Astrocyte of the hippocampus (primary cell): ENCODE measurements at regions not wholly inside any gene's neighbourhood (a gene's known extent, or its start where the extent isn't known, plus 50 kb on each side); places are given as distances from the start of the nearest gene placed in this dataset.
"Not testable (repeated sequence)": the region's sequence is repeated elsewhere in the genome, so short reads cannot be mapped to it uniquely, and the experiment has no call there.

Experiments
- DNase-seq: peaks from one replicate; pipeline ENCODE4 v3.0.0; 2011; ENCODE audit warnings: low read depth, low spot score

GRCh38 chr1:194445244-194445643 is 1258.8 kb upstream of the B3GALT2 start:
- no peak for DNase-seq

GRCh38 chr1:194442901-194443575 is 1256.6 kb upstream of the B3GALT2 start:
- DNase-seq, result no peak

GRCh38 chr1:194437135-194437534 is 1250.7 kb upstream of the B3GALT2 start:
- no peak for DNase-seq

- no peak for DNase-seq
These were observed 1244.7 kb upstream of the B3GALT2 start for GRCh38 chr1:194431121-194431520.

- DNase-seq, result no peak
These were observed 1234.3 kb upstream of the B3GALT2 start for GRCh38 chr1:194420706-194421105.

GRCh38 chr1:194419721-194420120 is 1233.3 kb upstream of the B3GALT2 start:
- DNase-seq, result no peak

- DNase-seq, result no peak
These were observed 1224.3 kb upstream of the B3GALT2 start for GRCh38 chr1:194410756-194411155.

- DNase-seq, result peak; percentile 58
These were observed 1220.8 kb upstream of the B3GALT2 start for GRCh38 chr1:194407238-194407637.

- peak; percentile 16 for DNase-seq
These were observed 1208.3 kb upstream of the B3GALT2 start for GRCh38 chr1:194394676-194395075.

- no peak for DNase-seq
These were observed 1201.1 kb upstream of the B3GALT2 start for GRCh38 chr1:194387531-194387930.

- DNase-seq, result no peak
These were observed 1192.1 kb upstream of the B3GALT2 start for GRCh38 chr1:194378517-194378916.

GRCh38 chr1:194374649-194375048 is 1188.2 kb upstream of the B3GALT2 start:
- DNase-seq, result no peak

GRCh38 chr1:194372266-194372665 is 1185.9 kb upstream of the B3GALT2 start:
- DNase-seq, result no peak

- no peak for DNase-seq
These were observed 1183.2 kb upstream of the B3GALT2 start for GRCh38 chr1:194369622-194370021.

- peak; percentile 48 for DNase-seq
These were observed 1182.6 kb upstream of the B3GALT2 start for GRCh38 chr1:194369060-194369459.

GRCh38 chr1:194367121-194367520 is 1180.7 kb upstream of the B3GALT2 start:
- DNase-seq, result peak; percentile 15

- DNase-seq, result peak; percentile 19
These were observed 1180.3 kb upstream of the B3GALT2 start for GRCh38 chr1:194366705-194367104.

GRCh38 chr1:194362327-194362726 is 1175.9 kb upstream of the B3GALT2 start:
- no peak for DNase-seq

GRCh38 chr1:194361374-194362131 is 1175.1 kb upstream of the B3GALT2 start:
- no peak for DNase-seq

GRCh38 chr1:194358208-194358581 is 1171.8 kb upstream of the B3GALT2 start:
- no peak for DNase-seq

GRCh38 chr1:194357573-194358207 is 1171.3 kb upstream of the B3GALT2 start:
- DNase-seq, result not testable (repeated sequence)

- no peak for DNase-seq
These were observed 1169.2 kb upstream of the B3GALT2 start for GRCh38 chr1:194355488-194356106.
